ENCODE measurements at regions not wholly inside any gene's neighbourhood (a gene's known extent, or its start where the extent isn't known, plus 50 kb on each side); places are given as distances from the start of the nearest gene placed in this dataset.

- no CpG with 5 or more reads among the region's 1 CpG for WGBS (ENCODE audit: extremely low coverage, insufficient coverage, insufficient read length)
- Histone ChIP-seq H2AK5ac (ENCODE audit: low read length) (no peak overlapping the region), H3K18ac (ENCODE audit: low read length) (no peak overlapping the region), H2BK120ac (ENCODE audit: insufficient read depth, low read length, poor library complexity) (no peak overlapping the region), H3K27me3 (ENCODE audit: insufficient read depth, low read length) (no peaks in the 10 kb centered on the region), H3K4me1 (ENCODE audit: control insufficient read depth in 1 of 2, insufficient read depth in 2 of 2, low read length in 2 of 2) (no peaks in the 10 kb centered on the region), H3K4me2 (ENCODE audit: low read length) (no peak overlapping the region), H4K8ac (ENCODE audit: low read depth, low read length) (no peak overlapping the region), H2BK5ac (ENCODE audit: low read depth, low read length, poor library complexity) (no peak overlapping the region), H3K36me3 (ENCODE audit: control insufficient read depth in 1 of 2, insufficient read depth in 2 of 2, low read length in 2 of 2) (no peaks in the 10 kb centered on the region), H2AFZ (ENCODE audit: insufficient read depth, low read length, poor library complexity) (no peak overlapping the region), H3K14ac (ENCODE audit: low read length) (no peak overlapping the region), H4K91ac (ENCODE audit: low read depth, low read length) (no peak overlapping the region), H3K4me3 (ENCODE audit: low read depth, low read length) (no peak overlapping the region), H2BK12ac (ENCODE audit: low read length) (no peak overlapping the region), H3K79me1 (ENCODE audit: low read length) (no peaks in the 10 kb centered on the region), H3K79me2 (ENCODE audit: control insufficient read depth, insufficient read depth, low read length, poor library complexity) (no peaks in the 10 kb centered on the region), H4K12ac (ENCODE audit: low read depth, low read length) (no peak overlapping the region), H3K9me3 (ENCODE audit: insufficient read depth, low read depth, low read length) (no peaks in the 10 kb centered on the region), H3K27ac (ENCODE audit: low read depth, low read length) (no peak overlapping the region), H3K9ac (ENCODE audit: low read length) (no peak overlapping the region), H3K23ac (ENCODE audit: low read length) (no peak overlapping the region), H3K4ac (ENCODE audit: low read depth, low read length) (no peak overlapping the region)
- no peak for DNase-seq
Observed at GRCh38 chrX:118167361-118167760, 50.8 kb upstream of the KLHL13 start.

- H3K4me2 ChIP-seq (ENCODE audit: low read length) = no peak overlapping the region
- no peak overlapping the region for H2AFZ ChIP-seq (ENCODE audit: insufficient read depth, low read length, poor library complexity)
- H4K12ac ChIP-seq (ENCODE audit: low read depth, low read length) = no peak overlapping the region
- H2BK12ac ChIP-seq (ENCODE audit: low read length) = no peak overlapping the region
- no peaks in the 10 kb centered on the region for H3K79me2 ChIP-seq (ENCODE audit: control insufficient read depth, insufficient read depth, low read length, poor library complexity)
- H3K4ac ChIP-seq (ENCODE audit: low read depth, low read length) = no peak overlapping the region
- H3K9ac ChIP-seq (ENCODE audit: low read length) = no peak overlapping the region
- H3K9me3 ChIP-seq (ENCODE audit: insufficient read depth, low read depth, low read length) = no peaks in the 10 kb centered on the region
- H2BK120ac ChIP-seq (ENCODE audit: insufficient read depth, low read length, poor library complexity) = no peak overlapping the region
- no peak overlapping the region for H3K18ac ChIP-seq (ENCODE audit: low read length)
- H3K36me3 ChIP-seq (ENCODE audit: control insufficient read depth in 1 of 2, insufficient read depth in 2 of 2, low read length in 2 of 2) = no peaks in the 10 kb centered on the region
- H3K4me1 ChIP-seq (ENCODE audit: control insufficient read depth in 1 of 2, insufficient read depth in 2 of 2, low read length in 2 of 2) = no peaks in the 10 kb centered on the region
- no peak overlapping the region for H3K4me3 ChIP-seq (ENCODE audit: low read depth, low read length)
- no peak overlapping the region for H3K23ac ChIP-seq (ENCODE audit: low read length)
- no peak overlapping the region for H3K27ac ChIP-seq (ENCODE audit: low read depth, low read length)
- H3K14ac ChIP-seq (ENCODE audit: low read length) = no peak overlapping the region
- H4K8ac ChIP-seq (ENCODE audit: low read depth, low read length) = no peak overlapping the region
- H3K27me3 ChIP-seq (ENCODE audit: insufficient read depth, low read length) = no peaks in the 10 kb centered on the region
- no peak overlapping the region for H2AK5ac ChIP-seq (ENCODE audit: low read length)
- H2BK5ac ChIP-seq (ENCODE audit: low read depth, low read length, poor library complexity) = no peak overlapping the region
- DNase-seq = no peak
- no peak overlapping the region for H4K91ac ChIP-seq (ENCODE audit: low read depth, low read length)
- H3K79me1 ChIP-seq (ENCODE audit: low read length) = no peaks in the 10 kb centered on the region
Observed at GRCh38 chrX:118171356-118171755, 54.7 kb upstream of the KLHL13 start.

DNA sequence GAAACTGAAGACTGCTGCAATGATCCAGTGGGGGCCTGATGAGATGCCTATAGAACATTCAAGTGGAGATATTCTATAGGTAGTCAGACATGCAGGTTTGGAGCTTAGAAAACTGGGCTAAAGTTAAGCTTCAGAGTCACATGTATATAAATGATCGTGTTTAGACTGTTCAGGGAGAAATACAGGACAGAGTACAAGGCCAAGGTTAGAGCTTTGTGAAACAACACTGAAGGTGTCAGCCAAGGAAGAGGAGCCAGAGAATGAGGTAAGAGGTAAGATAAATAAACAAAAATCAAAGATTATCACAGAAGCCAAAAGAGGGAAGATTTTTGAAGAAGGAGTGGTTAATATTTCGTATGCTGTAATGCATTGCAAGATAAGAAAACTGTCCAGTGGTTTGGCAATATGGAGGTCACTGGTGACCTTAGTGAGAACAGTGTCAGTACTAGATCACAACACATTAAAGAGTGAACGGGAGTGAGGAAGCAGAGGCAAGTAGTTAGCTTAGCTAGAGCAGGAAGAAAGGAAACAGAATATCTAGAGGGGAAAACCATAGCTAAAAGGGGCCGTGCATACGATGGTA is 58.0 kb upstream of the KLHL13 start:
- H3K27ac ChIP-seq (ENCODE audit: low read depth, low read length) = no peak overlapping the region
- H3K36me3 ChIP-seq (ENCODE audit: control insufficient read depth in 1 of 2, insufficient read depth in 2 of 2, low read length in 2 of 2) = no peaks in the 10 kb centered on the region
- no peak overlapping the region for H2AFZ ChIP-seq (ENCODE audit: insufficient read depth, low read length, poor library complexity)
- no peak overlapping the region for H3K4ac ChIP-seq (ENCODE audit: low read depth, low read length)
- no peak overlapping the region for H2BK120ac ChIP-seq (ENCODE audit: insufficient read depth, low read length, poor library complexity)
- H3K14ac ChIP-seq (ENCODE audit: low read length) = no peak overlapping the region
- H3K4me3 ChIP-seq (ENCODE audit: low read depth, low read length) = no peak overlapping the region
- no peak overlapping the region for H2AK5ac ChIP-seq (ENCODE audit: low read length)
- no peak overlapping the region for H4K12ac ChIP-seq (ENCODE audit: low read depth, low read length)
- peak in 1 of 2 donors; percentile 10 for DNase-seq
- no peak overlapping the region for H4K91ac ChIP-seq (ENCODE audit: low read depth, low read length)
- H3K4me2 ChIP-seq (ENCODE audit: low read length) = no peak overlapping the region
- no peak overlapping the region for H4K8ac ChIP-seq (ENCODE audit: low read depth, low read length)
- H3K23ac ChIP-seq (ENCODE audit: low read length) = no peak overlapping the region
- H3K9me3 ChIP-seq (ENCODE audit: insufficient read depth, low read depth, low read length) = no peaks in the 10 kb centered on the region
- H3K9ac ChIP-seq (ENCODE audit: low read length) = no peak overlapping the region
- no peak overlapping the region for H2BK5ac ChIP-seq (ENCODE audit: low read depth, low read length, poor library complexity)
- H3K79me1 ChIP-seq (ENCODE audit: low read length) = no peaks in the 10 kb centered on the region
- no peaks in the 10 kb centered on the region for H3K27me3 ChIP-seq (ENCODE audit: insufficient read depth, low read length)
- no peak overlapping the region for H2BK12ac ChIP-seq (ENCODE audit: low read length)
- no CpG with 5 or more reads among the region's 5 CpGs for WGBS (ENCODE audit: extremely low coverage, insufficient coverage, insufficient read length)
- H3K79me2 ChIP-seq (ENCODE audit: control insufficient read depth, insufficient read depth, low read length, poor library complexity) = no peaks in the 10 kb centered on the region
- no peak overlapping the region for H3K18ac ChIP-seq (ENCODE audit: low read length)
- H3K4me1 ChIP-seq (ENCODE audit: control insufficient read depth in 1 of 2, insufficient read depth in 2 of 2, low read length in 2 of 2) = no peaks in the 10 kb centered on the region

GRCh38 chrX:118177708-118178107 is 61.1 kb upstream of the KLHL13 start:
- Histone ChIP-seq H2AK5ac (ENCODE audit: low read length) (no peak overlapping the region), H4K12ac (ENCODE audit: low read depth, low read length) (no peak overlapping the region), H2AFZ (ENCODE audit: insufficient read depth, low read length, poor library complexity) (no peak overlapping the region), H3K27me3 (ENCODE audit: insufficient read depth, low read length) (no peaks in the 10 kb centered on the region), H4K91ac (ENCODE audit: low read depth, low read length) (no peak overlapping the region), H3K23ac (ENCODE audit: low read length) (no peak overlapping the region), H3K14ac (ENCODE audit: low read length) (no peak overlapping the region), H3K4ac (ENCODE audit: low read depth, low read length) (no peak overlapping the region), H3K36me3 (ENCODE audit: control insufficient read depth in 1 of 2, insufficient read depth in 2 of 2, low read length in 2 of 2) (no peaks in the 10 kb centered on the region), H2BK5ac (ENCODE audit: low read depth, low read length, poor library complexity) (no peak overlapping the region), H3K27ac (ENCODE audit: low read depth, low read length) (no peak overlapping the region), H3K9ac (ENCODE audit: low read length) (no peak overlapping the region), H4K8ac (ENCODE audit: low read depth, low read length) (no peak overlapping the region), H3K18ac (ENCODE audit: low read length) (no peak overlapping the region), H3K4me3 (ENCODE audit: low read depth, low read length) (no peak overlapping the region), H2BK12ac (ENCODE audit: low read length) (no peak overlapping the region), H3K79me2 (ENCODE audit: control insufficient read depth, insufficient read depth, low read length, poor library complexity) (no peaks in the 10 kb centered on the region), H2BK120ac (ENCODE audit: insufficient read depth, low read length, poor library complexity) (no peak overlapping the region), H3K4me2 (ENCODE audit: low read length) (no peak overlapping the region), H3K4me1 (ENCODE audit: control insufficient read depth in 1 of 2, insufficient read depth in 2 of 2, low read length in 2 of 2) (no peaks in the 10 kb centered on the region), H3K9me3 (ENCODE audit: insufficient read depth, low read depth, low read length) (no peaks in the 10 kb centered on the region), H3K79me1 (ENCODE audit: low read length) (no peaks in the 10 kb centered on the region)
- no peak for DNase-seq
- no CpG with 5 or more reads among the region's 1 CpG for WGBS (ENCODE audit: extremely low coverage, insufficient coverage, insufficient read length)

Measured in trophoblast cell (in vitro differentiated cells and primary cell).